OCI-LY7 (cell line): ENCODE measurements at regions not wholly inside any gene's neighbourhood (a gene's known extent, or its start where the extent isn't known, plus 50 kb on each side); places are given as distances from the start of the nearest gene placed in this dataset.

Experiments
- BruUV-seq: library from RNA; stranded (reverse); fragments of 400-500 nt; replicated peaks from 2 replicates; lab custom pipeline; 2021; lab: Mats Ljungman, UMichigan
- CTCF ChIA-PET: fragments of 300-600 bp; sonication (Branson Sonifier 250); formaldehyde crosslinking; loops from one replicate; lab custom pipeline; 2022; ENCODE audit warnings: antibody characterized with exemption; ENCODE audit not compliant: unreplicated experiment; lab: Charles Lee
- POLR2A ChIA-PET: fragments of 300-600 bp; sonication (Branson Sonifier 250); formaldehyde crosslinking; loops from one replicate; lab custom pipeline; 2022; ENCODE audit warnings: antibody characterized with exemption; lab: Charles Lee
- DNase-seq: peaks from one replicate; pipeline ENCODE4 v3.0.0-alpha.2; 2015; ENCODE audit warnings: low spot score
- H2AFZ ChIP-seq: fragments of 200-600 bp; sonication (generic), shearing (Covaris generic); 2 replicates; pipeline ENCODE4 v1.6.1; 2014; ENCODE audit warnings: mild to moderate bottlenecking, antibody characterized with exemption, low read length, moderate library complexity
- H3K27ac ChIP-seq: fragments of 200-600 bp; sonication (generic); 2 replicates; pipeline ENCODE4 v1.5.1; 2014; ENCODE audit warnings: mixed run types, low read depth, mild to moderate bottlenecking, moderate library complexity, low read length, inconsistent platforms; ENCODE audit not compliant: poor library complexity, severe bottlenecking
- H3K36me3 ChIP-seq: fragments of 200-600 bp; sonication (generic); 2 replicates; pipeline ENCODE4 v1.6.1; 2014; ENCODE audit warnings: mild to moderate bottlenecking, antibody characterized with exemption, low read length, moderate library complexity, mixed read lengths; ENCODE audit not compliant: insufficient read depth
- H3K4me1 ChIP-seq: fragments of 200-600 bp; sonication (generic); 2 replicates; pipeline ENCODE4 v1.5.1; 2014; ENCODE audit warnings: mild to moderate bottlenecking, low read length; ENCODE audit not compliant: insufficient read depth, poor library complexity, severe bottlenecking
- H3K4me2 ChIP-seq: fragments of 200-600 bp; sonication (generic); 2 replicates; pipeline ENCODE4 v1.6.1; 2014; ENCODE audit warnings: mild to moderate bottlenecking, low read length
- H3K4me3 ChIP-seq: fragments of 200-600 bp; sonication (generic); 2 replicates; pipeline ENCODE4 v1.5.1; 2014; ENCODE audit warnings: mild to moderate bottlenecking, low read depth, low read length; ENCODE audit not compliant: poor library complexity, severe bottlenecking
- H3K79me2 ChIP-seq: fragments of 200-600 bp; sonication (generic); 2 replicates; pipeline ENCODE4 v1.6.1; 2016; ENCODE audit warnings: low read depth, mild to moderate bottlenecking, low read length, moderate library complexity, mixed read lengths; ENCODE audit not compliant: insufficient read depth
- H3K9me2 ChIP-seq: fragments of 200-600 bp; sonication (generic); 2 replicates; pipeline ENCODE4 v1.6.1; 2016; ENCODE audit warnings: mild to moderate bottlenecking, low read length, mixed read lengths; ENCODE audit not compliant: insufficient read depth
- H3K9me3 ChIP-seq: fragments of 200-600 bp; sonication (generic); 2 replicates; pipeline ENCODE4 v1.6.1; 2014; ENCODE audit warnings: mild to moderate bottlenecking, mixed run types, low read length, mixed read lengths
- H4K20me1 ChIP-seq: fragments of 200-600 bp; sonication (generic); 2 replicates; pipeline ENCODE4 v1.6.1; 2014; ENCODE audit warnings: mild to moderate bottlenecking, antibody characterized with exemption, low read length, moderate library complexity, mixed read lengths; ENCODE audit not compliant: insufficient read depth
- CTCF ChIP-seq: fragments of 200-600 bp; sonication (generic); conservative IDR thresholded peaks from 2 replicates; pipeline ENCODE4 v1.5.1; 2014; ENCODE audit warnings: mild to moderate bottlenecking, antibody characterized with exemption, low read length, moderate library complexity, mixed read lengths
- EZH2phosphoT487 ChIP-seq: fragments of 200-600 bp; sonication (generic); IDR thresholded peaks from 2 replicates; pipeline ENCODE4 v1.6.1; 2018; ENCODE audit warnings: low read depth, borderline replicate concordance, mild to moderate bottlenecking, mixed run types, antibody characterized with exemption, low read length, moderate library complexity, mixed read lengths
- intact Hi-C: fragments of 100-400 bp; cut with micrococcal nuclease; formaldehyde crosslinking; loops from one replicate; pipeline ENCODE4 v1.10.0; 2022; ENCODE audit not compliant: unreplicated experiment

GRCh38 chr22:47402876-47403525 is 640.6 kb downstream of the TBC1D22A start:
- H3K4me3 ChIP-seq = no peak overlapping the region
- H3K36me3 ChIP-seq = no peaks in the 10 kb centered on the region
- no peaks in the 10 kb centered on the region for H4K20me1 ChIP-seq
- no peak for DNase-seq
- H3K4me2 ChIP-seq = no peak overlapping the region
- ChIA-PET POLR2A (no interaction called here), CTCF (no interaction called here)
- intact Hi-C loops = no loop called here
- no peak overlapping the region for H2AFZ ChIP-seq
- no peak for TF ChIP-seq CTCF
- no peak for TF ChIP-seq EZH2phosphoT487
- H3K9me3 ChIP-seq = no peaks in the 10 kb centered on the region
- no peaks in the 10 kb centered on the region for H3K79me2 ChIP-seq
- no peaks in the 10 kb centered on the region for H3K9me2 ChIP-seq
- no peaks in the 10 kb centered on the region for H3K4me1 ChIP-seq
- H3K27ac ChIP-seq = no peak overlapping the region
- BruUV-seq = no TSS peak

GRCh38 chr22:47401976-47402770 is 639.7 kb downstream of the TBC1D22A start:
- BruUV-seq = no TSS peak
- no peaks in the 10 kb centered on the region for H3K9me2 ChIP-seq
- DNase-seq = no peak
- CTCF ChIA-PET = no interaction called here
- no peak overlapping the region for H2AFZ ChIP-seq
- no peaks in the 10 kb centered on the region for H3K36me3 ChIP-seq
- no peak overlapping the region for H3K4me2 ChIP-seq
- H3K79me2 ChIP-seq = no peaks in the 10 kb centered on the region
- H3K9me3 ChIP-seq = no peaks in the 10 kb centered on the region
- no peak overlapping the region for H3K27ac ChIP-seq
- TF ChIP-seq CTCF (no peak), EZH2phosphoT487 (no peak)
- H3K4me1 ChIP-seq = no peaks in the 10 kb centered on the region
- POLR2A ChIA-PET = no interaction called here
- no peak overlapping the region for H3K4me3 ChIP-seq
- H4K20me1 ChIP-seq = no peaks in the 10 kb centered on the region
- intact Hi-C loops = no loop called here

GRCh38 chr22:47401592-47401898 is 639.1 kb downstream of the TBC1D22A start:
- Histone ChIP-seq H4K20me1 (no peaks in the 10 kb centered on the region), H2AFZ (no peak overlapping the region), H3K9me3 (no peaks in the 10 kb centered on the region), H3K4me1 (no peaks in the 10 kb centered on the region), H3K9me2 (no peaks in the 10 kb centered on the region), H3K4me3 (no peak overlapping the region), H3K36me3 (no peaks in the 10 kb centered on the region), H3K79me2 (no peaks in the 10 kb centered on the region), H3K4me2 (no peak overlapping the region), H3K27ac (no peak overlapping the region)
- intact Hi-C loops = no loop called here
- CTCF ChIA-PET = no interaction called here
- BruUV-seq = no TSS peak
- no peak for TF ChIP-seq EZH2phosphoT487
- no peak for TF ChIP-seq CTCF
- POLR2A ChIA-PET = no interaction called here
- DNase-seq = no peak
